OCI-LY3 (cell line): ENCODE measurements at regions not wholly inside any gene's neighbourhood (a gene's known extent, or its start where the extent isn't known, plus 50 kb on each side); places are given as distances from the start of the nearest gene placed in this dataset.
"Not testable (repeated sequence)": the region's sequence is repeated elsewhere in the genome, so short reads cannot be mapped to it uniquely, and the experiment has no call there.

Experiments used
- H2AFZ ChIP-seq: fragments of 200-600, 300-600 bp; shearing (Covaris generic); 2 replicates; pipeline ENCODE4 v1.6.0; 2014; ENCODE audit warnings: antibody characterized with exemption, low read depth, low read length
- H3K27ac ChIP-seq: fragments of 200-600, 300-600 bp; sonication (generic); 2 replicates; pipeline ENCODE4 v1.5.1; 2014; ENCODE audit warnings: mild to moderate bottlenecking, low read length, moderate library complexity, mixed read lengths
- H3K27me3 ChIP-seq: fragments of 200-600, 300-600 bp; sonication (generic); 2 replicates; pipeline ENCODE4 v1.6.1; 2014; ENCODE audit warnings: low read depth, low read length, mixed read lengths
- H3K36me3 ChIP-seq: fragments of 200-600, 300-600 bp; sonication (generic); replicated peaks from 2 replicates; pipeline ENCODE3; 2014; ENCODE audit warnings: low read depth, low read length, mixed read lengths
- H3K4me1 ChIP-seq: fragments of 300-600, 200-600 bp; sonication (generic); 2 replicates; pipeline ENCODE4 v1.6.1; 2014; ENCODE audit warnings: low read length, mixed read lengths
- H3K4me2 ChIP-seq: fragments of 200-600, 300-600 bp; sonication (generic); 2 replicates; pipeline ENCODE4 v1.6.1; 2014; ENCODE audit warnings: low read length, mixed read lengths
- H3K4me3 ChIP-seq: fragments of 300-600, 200-600 bp; sonication (generic); 2 replicates; pipeline ENCODE4 v1.5.1; 2014; ENCODE audit warnings: antibody characterized with exemption, mild to moderate bottlenecking, low read length, moderate library complexity
- H3K79me2 ChIP-seq: fragments of 300-600, 200-600 bp; shearing (Covaris generic); 2 replicates; pipeline ENCODE4 v1.6.1; 2014; ENCODE audit warnings: mild to moderate bottlenecking, low read length, mixed read lengths
- H3K9ac ChIP-seq: fragments of 300-600, 200-600 bp; shearing (Covaris generic); 2 replicates; pipeline ENCODE4 v1.6.0; 2014; ENCODE audit warnings: mild to moderate bottlenecking, low read length, moderate library complexity
- H3K9me3 ChIP-seq: fragments of 200-600, 300-600 bp; shearing (Covaris generic); 2 replicates; pipeline ENCODE4 v1.6.1; 2014; ENCODE audit warnings: low read length, mixed read lengths; ENCODE audit not compliant: insufficient read depth
- H4K20me1 ChIP-seq: fragments of 200-600, 300-600 bp; sonication (generic); 2 replicates; pipeline ENCODE4 v1.6.1; 2016; ENCODE audit warnings: low read length, mixed read lengths; ENCODE audit not compliant: insufficient read depth
- EZH2phosphoT487 ChIP-seq: fragments of 200-600 bp; shearing (Covaris generic); IDR thresholded peaks from 2 replicates; pipeline ENCODE4 v1.6.1; 2018; ENCODE audit warnings: antibody characterized with exemption, mixed run types, low read depth
- TF ChIP-seq, protein P1 (sequence below): fragments of 200-600, 300-600 bp; sonication (generic); IDR thresholded peaks from 2 replicates; pipeline ENCODE4 v1.5.1; 2014; ENCODE audit warnings: antibody characterized with exemption, low read length, low read depth

DNA sequence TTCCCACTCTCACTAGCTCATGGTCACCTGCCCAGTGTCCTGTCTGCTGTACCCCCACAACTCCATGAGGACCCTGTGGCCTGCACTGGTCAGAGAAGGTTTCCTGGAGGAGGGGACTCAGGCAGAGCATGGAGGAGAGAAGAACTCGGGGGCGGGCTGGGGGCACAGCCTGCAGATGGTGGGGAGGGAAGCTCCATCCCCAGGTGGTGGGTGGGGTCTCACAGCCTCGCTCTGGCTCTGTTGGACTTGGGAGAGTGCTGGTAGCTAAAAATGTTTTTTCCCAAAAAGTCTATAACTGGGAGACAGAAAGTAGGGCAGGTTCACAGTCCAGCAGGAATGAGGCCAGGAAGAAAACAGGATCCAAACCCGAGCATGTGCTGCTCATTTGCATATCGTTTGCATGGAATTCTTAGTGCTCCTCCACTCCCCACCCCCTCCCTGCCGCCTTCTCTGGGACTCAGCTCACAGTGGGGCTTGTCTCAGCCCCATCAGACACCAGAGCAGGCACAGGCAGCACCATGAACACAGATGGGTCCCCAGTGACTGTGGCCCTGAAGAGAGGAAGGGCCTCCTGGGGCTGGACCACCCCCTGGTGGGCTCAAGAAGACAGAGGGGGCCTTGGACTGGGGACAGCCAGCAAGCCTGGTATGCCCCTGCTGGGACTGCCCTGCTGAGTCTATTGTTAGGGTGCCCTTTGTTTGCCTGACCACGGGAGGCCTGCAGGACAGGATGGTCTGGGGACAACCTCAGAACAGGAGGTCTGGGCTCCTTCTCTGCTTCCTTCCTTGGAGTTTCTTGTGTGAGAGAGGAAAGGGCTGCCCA lies 67.0 kb upstream of the SFSWAP start:
- no peaks in the 10 kb centered on the region for H3K4me1 ChIP-seq
- H3K4me3 ChIP-seq: no peak overlapping the region
- no peaks in the 10 kb centered on the region; the same call in 1 of the 2 replicates for H3K27me3 ChIP-seq
- H3K4me2 ChIP-seq: no peak overlapping the region
- no peak overlapping the region for H3K27ac ChIP-seq
- no peak overlapping the region for H2AFZ ChIP-seq
- H4K20me1 ChIP-seq: no peaks in the 10 kb centered on the region
- H3K9me3 ChIP-seq: no peaks in the 10 kb centered on the region
- no peaks in the 10 kb centered on the region for H3K79me2 ChIP-seq
- no peaks in the 10 kb centered on the region for H3K36me3 ChIP-seq
- H3K9ac ChIP-seq: no peak overlapping the region
- no peak for TF ChIP-seq EZH2phosphoT487
- TF ChIP-seq, protein P1, sequence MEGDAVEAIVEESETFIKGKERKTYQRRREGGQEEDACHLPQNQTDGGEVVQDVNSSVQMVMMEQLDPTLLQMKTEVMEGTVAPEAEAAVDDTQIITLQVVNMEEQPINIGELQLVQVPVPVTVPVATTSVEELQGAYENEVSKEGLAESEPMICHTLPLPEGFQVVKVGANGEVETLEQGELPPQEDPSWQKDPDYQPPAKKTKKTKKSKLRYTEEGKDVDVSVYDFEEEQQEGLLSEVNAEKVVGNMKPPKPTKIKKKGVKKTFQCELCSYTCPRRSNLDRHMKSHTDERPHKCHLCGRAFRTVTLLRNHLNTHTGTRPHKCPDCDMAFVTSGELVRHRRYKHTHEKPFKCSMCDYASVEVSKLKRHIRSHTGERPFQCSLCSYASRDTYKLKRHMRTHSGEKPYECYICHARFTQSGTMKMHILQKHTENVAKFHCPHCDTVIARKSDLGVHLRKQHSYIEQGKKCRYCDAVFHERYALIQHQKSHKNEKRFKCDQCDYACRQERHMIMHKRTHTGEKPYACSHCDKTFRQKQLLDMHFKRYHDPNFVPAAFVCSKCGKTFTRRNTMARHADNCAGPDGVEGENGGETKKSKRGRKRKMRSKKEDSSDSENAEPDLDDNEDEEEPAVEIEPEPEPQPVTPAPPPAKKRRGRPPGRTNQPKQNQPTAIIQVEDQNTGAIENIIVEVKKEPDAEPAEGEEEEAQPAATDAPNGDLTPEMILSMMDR: no peak

DNA sequence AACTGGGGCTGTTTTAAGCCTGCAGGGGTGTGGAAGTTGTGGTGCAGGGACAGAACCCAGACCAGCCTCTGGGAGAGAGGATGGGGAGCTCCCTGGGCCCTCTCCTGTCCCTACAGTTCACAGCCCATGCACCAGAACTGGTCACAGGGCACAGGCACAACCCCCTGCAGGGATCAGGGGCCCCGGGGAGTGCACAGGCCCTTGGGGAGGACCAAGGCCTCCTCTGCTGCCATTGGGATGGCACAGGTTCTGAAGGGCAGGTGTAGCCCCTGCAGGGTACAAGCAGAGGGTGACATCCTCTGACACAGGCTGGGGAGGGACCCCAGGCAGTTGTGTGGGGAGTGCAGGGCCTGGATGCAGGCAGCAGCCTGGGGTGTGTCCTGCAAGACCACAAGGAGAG lies 66.4 kb upstream of the SFSWAP start:
- H3K79me2 ChIP-seq: no peaks in the 10 kb centered on the region
- H2AFZ ChIP-seq: no peak overlapping the region
- no peaks in the 10 kb centered on the region for H4K20me1 ChIP-seq
- H3K27ac ChIP-seq: no peak overlapping the region
- TF ChIP-seq, protein P1: no peak
- H3K36me3 ChIP-seq: no peaks in the 10 kb centered on the region
- no peaks in the 10 kb centered on the region for H3K9me3 ChIP-seq
- H3K4me3 ChIP-seq: no peak overlapping the region
- H3K4me2 ChIP-seq: no peak overlapping the region
- no peaks in the 10 kb centered on the region for H3K4me1 ChIP-seq
- H3K9ac ChIP-seq: no peak overlapping the region
- no peaks in the 10 kb centered on the region; the same call in 1 of the 2 replicates for H3K27me3 ChIP-seq

DNA sequence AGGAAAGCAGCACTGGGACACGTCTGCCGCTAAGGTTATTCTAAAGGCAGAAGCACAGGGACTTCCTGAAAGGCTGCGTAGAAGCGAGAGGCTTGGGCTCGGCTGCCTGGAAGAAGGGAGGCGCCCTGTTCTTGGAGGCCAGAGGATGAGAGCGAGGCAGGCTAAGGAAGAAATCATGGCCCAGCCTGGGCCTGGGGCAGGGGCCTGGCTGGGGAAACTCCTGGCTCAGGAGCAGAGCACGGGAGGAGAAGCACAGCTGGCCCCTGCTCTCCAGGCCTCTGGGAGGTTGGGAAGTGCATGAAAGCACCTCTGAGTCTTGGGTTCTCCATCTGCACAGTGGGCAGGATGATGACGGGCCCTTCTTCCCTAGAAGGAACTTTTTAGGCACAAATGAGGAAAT lies 66.0 kb upstream of the SFSWAP start:
- not testable (repeated sequence) for H3K9ac ChIP-seq, H3K4me1 ChIP-seq, H3K27ac ChIP-seq, H2AFZ ChIP-seq, H3K79me2 ChIP-seq, H3K4me3 ChIP-seq, H3K9me3 ChIP-seq, H3K36me3 ChIP-seq, H4K20me1 ChIP-seq, H3K27me3 ChIP-seq, H3K4me2 ChIP-seq

DNA sequence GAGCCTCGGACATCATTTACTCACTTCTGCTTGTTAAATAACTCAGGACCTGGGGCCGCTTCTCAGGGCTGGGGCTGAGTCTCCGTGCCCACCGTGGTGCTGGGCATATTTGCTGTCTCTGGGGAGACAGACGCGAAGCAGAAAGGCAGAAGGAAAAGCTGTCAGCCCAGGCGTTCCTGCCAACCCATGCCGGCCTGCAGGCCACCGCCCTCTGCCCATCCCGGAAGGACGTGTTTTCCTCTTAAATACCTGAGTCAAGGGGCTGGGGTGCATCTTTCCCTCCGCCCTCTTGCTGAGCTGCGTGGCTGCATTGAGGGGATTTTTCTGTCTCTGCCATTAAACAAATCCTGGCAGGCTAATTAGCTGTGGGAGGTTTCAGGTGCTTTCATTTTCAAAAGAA lies 65.3 kb upstream of the SFSWAP start:
- not testable (repeated sequence) for H3K9ac ChIP-seq, H4K20me1 ChIP-seq, H3K36me3 ChIP-seq, H3K79me2 ChIP-seq, H3K9me3 ChIP-seq, H2AFZ ChIP-seq, H3K27me3 ChIP-seq, H3K27ac ChIP-seq, H3K4me2 ChIP-seq, H3K4me3 ChIP-seq, H3K4me1 ChIP-seq

DNA sequence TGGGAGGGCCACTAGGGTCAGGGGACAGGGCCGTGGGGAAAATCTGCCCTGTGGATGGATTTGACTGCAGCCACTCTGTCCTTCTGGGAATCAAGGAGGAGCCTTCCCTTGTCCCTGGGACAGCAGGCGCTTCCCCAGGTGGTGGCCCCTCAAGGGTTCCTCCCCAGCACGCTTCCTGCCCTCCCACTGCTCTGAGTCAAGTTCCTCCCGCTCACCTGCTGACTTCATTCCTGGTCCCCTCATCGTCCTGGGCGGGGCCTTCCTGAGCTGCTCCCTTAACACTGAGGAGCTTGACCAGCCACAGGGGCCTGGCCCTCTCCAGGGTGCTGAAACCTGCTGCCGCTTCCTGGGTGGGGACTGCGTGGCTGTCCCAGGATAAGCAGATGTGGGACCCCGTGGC lies 64.4 kb upstream of the SFSWAP start:
- H3K9ac ChIP-seq: not testable (repeated sequence)

More for the DNA sequence above, 64.4 kb upstream of the SFSWAP start:
- H3K4me3 ChIP-seq, H3K9me3 ChIP-seq, H3K4me2 ChIP-seq, H2AFZ ChIP-seq, H3K36me3 ChIP-seq, H3K4me1 ChIP-seq, H4K20me1 ChIP-seq, H3K27me3 ChIP-seq, H3K27ac ChIP-seq, H3K79me2 ChIP-seq: not testable (repeated sequence)
